ENCODE measurements at regions not wholly inside any gene's neighbourhood (a gene's known extent, or its start where the extent isn't known, plus 50 kb on each side); places are given as distances from the start of the nearest gene placed in this dataset.

GRCh38 chr20:11777387-11778205, 140.1 kb upstream of the BTBD3 start:
- no peak overlapping the region for H3K4me3 ChIP-seq (ENCODE audit: low read length)
- no peak for DNase-seq (ENCODE audit: low read depth)
- no peak for TF ChIP-seq CTCF (conservative IDR thresholded peaks at IDR 0.05; ENCODE audit: low read depth, low read length)

- TF ChIP-seq CTCF (conservative IDR thresholded peaks at IDR 0.05; ENCODE audit: low read depth, low read length), result no peak
- DNase-seq (ENCODE audit: low read depth), result no peak
- H3K4me3 ChIP-seq (ENCODE audit: low read length), result no peak overlapping the region
Measured at GRCh38 chr20:11778206-11778570, 139.5 kb upstream of the BTBD3 start.

- DNase-seq (ENCODE audit: low read depth), result no peak
- TF ChIP-seq CTCF (conservative IDR thresholded peaks at IDR 0.05; ENCODE audit: low read depth, low read length), result no peak
- H3K4me3 ChIP-seq (ENCODE audit: low read length), result no peak overlapping the region
Measured at GRCh38 chr20:11780765-11781369, 136.8 kb upstream of the BTBD3 start.

GRCh38 chr20:11783102-11783850, 134.4 kb upstream of the BTBD3 start:
- no peak overlapping the region for H3K4me3 ChIP-seq (ENCODE audit: low read length)
- TF ChIP-seq CTCF (conservative IDR thresholded peaks at IDR 0.05; ENCODE audit: low read depth, low read length), result no peak
- no peak for DNase-seq (ENCODE audit: low read depth)

GRCh38 chr20:11785885-11786507, 131.7 kb upstream of the BTBD3 start:
- H3K4me3 ChIP-seq (ENCODE audit: low read length), result no peak overlapping the region
- no peak for DNase-seq (ENCODE audit: low read depth)
- TF ChIP-seq CTCF (conservative IDR thresholded peaks at IDR 0.05; ENCODE audit: low read depth, low read length), result no peak

- no peak for DNase-seq (ENCODE audit: low read depth)
- H3K4me3 ChIP-seq (ENCODE audit: low read length), result no peak overlapping the region
- no peak for TF ChIP-seq CTCF (conservative IDR thresholded peaks at IDR 0.05; ENCODE audit: low read depth, low read length)
Measured at GRCh38 chr20:11790046-11790445, 127.6 kb upstream of the BTBD3 start.
